Middle frontal gyrus (tissue), 1 donor: ENCODE measurements at regions not wholly inside any gene's neighbourhood (a gene's known extent, or its start where the extent isn't known, plus 50 kb on each side); places are given as distances from the start of the nearest gene placed in this dataset.
"Not testable (repeated sequence)": the region's sequence is repeated elsewhere in the genome, so short reads cannot be mapped to it uniquely, and the experiment has no call there.

ENCODE experiments used
- DNase-seq: peaks from one replicate; pipeline ENCODE4 v3.0.0-alpha.2; 2015; ENCODE audit warnings: low spot score; ENCODE audit errors: extremely low spot score

GRCh38 chr12:95358111-95359083, 115.6 kb upstream of the METAP2 start:
- no peak for DNase-seq

DNA sequence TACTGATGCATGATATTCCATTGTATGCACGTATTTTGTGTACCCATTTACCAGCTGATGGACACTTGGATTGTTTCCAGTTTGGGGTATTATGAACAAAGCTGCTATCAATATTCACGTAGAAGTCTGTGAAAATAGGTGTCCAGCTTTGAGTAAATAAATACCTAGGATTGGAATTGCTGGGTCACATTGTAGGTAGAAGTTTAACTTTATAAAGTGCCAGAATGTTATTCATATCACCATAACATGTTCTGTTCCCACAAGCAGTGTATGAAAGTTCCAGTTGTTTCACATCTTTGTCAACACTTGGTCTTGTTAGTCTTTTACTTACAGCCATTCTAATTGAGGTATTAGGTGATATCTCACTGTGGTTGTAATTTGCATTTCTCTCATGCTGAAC, 108.0 kb upstream of the METAP2 start:
- no peak for DNase-seq

DNA sequence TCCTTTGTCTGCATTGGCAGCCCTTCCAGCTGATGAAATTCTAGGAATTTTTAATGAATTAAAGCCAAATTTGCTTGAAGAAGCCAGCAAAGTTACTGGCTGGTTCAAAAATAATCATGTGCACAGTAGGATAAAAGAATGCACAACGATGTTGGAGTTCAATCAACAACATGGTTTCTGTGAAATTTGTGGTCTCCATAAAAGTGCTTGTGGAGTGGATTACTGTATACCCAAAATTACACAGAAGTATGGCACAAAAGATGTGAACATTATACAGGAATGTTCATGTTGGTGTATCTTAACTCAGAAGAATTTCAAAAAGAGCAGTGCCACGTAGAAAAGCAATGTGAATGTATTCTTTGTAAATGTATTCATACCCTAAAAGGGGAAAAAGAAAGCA, 105.0 kb upstream of the METAP2 start:
- DNase-seq, result no peak

DNA sequence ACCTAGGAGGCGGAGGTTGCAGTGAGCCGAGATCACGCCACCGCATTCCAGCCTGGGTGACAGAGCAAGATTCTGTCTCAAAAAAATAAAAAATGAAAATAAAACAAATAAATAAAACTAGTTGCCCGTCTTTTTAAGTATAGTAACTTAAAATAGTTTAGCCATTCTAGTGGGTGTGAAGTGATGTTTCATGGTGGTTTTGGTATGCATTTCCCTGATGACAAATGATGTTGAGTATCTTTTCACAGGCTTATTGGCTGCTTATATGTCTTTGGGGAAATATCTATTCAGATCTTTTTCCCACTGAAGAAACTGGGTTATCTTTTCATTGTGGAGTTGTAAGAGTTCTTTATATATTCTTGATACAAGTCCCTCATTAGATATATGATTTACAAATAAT, 102.4 kb upstream of the METAP2 start:
- DNase-seq, result no peak

DNA sequence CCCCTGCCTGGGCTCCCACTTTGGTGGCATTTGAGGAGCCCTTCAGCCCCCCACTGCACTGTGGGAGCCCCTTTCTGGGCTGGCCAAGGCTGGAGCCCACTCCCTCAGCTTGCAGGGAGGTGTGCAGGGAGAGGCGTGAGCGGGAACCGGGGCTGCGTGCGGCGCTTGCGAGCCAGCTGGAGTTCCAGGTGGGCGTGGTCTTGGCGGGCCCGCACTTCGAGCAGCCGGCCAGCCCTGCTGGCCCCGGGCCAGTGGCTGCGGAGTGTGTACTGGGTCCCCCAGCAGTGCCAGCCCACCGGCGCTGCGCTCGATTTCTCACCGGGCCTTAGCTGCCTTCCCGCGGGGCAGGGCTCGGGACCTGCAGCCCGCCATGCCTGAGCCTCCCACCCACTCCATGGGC, 94.5 kb upstream of the METAP2 start:
- DNase-seq, result not testable (repeated sequence)

DNA sequence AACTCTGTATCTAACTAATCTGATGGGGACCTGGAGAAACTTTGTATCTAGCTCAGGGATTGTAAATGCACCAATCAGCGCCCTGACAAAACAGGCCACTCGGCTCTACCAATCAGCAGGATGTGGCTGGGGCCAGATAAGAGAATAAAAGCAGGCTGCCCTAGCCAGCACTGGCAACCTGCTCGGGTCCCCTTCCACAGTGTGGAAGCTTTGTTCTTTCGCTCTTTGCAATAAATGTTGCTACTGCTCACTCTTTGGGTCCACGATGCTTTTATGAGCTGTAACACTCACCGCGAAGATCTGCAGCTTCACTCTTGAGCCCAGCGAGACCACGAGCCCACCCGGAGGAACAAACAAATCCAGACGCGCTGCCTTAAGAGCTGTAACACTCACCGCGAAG, 93.6 kb upstream of the METAP2 start:
- DNase-seq, result not testable (repeated sequence)

- no peak for DNase-seq
Observed at GRCh38 chr12:95380997-95381786, 92.8 kb upstream of the METAP2 start.

DNA sequence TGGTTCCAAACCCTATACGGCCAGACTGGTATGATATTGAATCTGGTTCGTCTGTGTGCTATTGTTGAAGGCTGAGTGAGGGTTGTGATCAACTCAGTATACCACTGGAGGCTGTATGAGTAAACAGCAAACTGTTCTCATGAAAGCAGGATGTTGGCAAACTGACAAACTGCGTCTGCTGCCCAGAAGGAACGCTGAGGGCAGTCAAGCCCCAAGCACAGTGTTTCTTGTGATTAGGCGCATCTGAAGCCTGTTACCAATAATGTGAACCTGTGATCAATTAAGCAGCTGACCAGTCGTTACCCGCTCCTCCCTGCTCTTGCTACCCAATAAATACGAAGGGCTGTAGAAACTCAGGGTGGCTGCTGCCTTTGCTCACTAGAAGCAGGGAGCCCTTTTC, 90.0 kb upstream of the METAP2 start:
- not testable (repeated sequence) for DNase-seq

DNA sequence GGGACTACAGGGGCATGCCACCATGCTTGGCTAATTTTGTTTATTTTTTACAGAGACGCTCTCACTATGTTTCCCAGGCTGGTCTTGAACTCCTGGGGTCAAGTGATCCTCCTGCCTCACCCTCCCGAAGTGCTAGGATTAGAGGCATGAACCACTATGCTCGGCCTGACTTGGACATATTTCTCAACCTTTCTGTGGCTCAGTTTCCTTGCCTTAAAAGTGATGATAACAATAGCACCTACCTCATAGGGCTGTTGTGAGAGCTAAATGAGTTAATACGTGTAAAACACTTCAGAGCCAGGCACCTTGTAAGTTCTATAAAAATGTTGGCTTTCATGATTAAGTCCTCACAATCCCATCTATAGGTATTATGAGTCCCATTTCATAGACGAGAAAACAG, 89.2 kb upstream of the METAP2 start:
- DNase-seq, result no peak

GRCh38 chr12:95385246-95386035, 88.5 kb upstream of the METAP2 start:
- DNase-seq, result peak; percentile 5

GRCh38 chr12:95386051-95386450, 87.9 kb upstream of the METAP2 start:
- no peak for DNase-seq

DNA sequence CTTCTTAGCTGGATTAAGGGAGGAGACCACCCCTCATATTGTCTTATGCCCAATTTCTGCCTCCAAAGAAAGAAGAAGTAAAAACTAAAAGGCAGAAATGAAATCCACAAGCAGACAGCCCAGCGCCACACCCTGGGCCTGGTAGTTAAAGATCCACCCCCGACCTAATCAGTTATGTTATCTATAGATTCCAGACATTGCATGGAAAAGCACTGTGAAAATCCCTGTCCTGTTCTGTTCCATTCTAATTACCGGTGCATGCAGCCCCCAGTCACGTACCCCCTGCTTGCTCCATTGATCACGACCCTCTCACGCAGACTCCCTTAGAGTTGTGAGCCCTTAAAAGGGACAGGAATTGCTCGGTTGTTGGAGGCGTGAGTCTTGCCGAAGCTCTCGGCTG, 85.7 kb upstream of the METAP2 start:
- DNase-seq, result not testable (repeated sequence)

DNA sequence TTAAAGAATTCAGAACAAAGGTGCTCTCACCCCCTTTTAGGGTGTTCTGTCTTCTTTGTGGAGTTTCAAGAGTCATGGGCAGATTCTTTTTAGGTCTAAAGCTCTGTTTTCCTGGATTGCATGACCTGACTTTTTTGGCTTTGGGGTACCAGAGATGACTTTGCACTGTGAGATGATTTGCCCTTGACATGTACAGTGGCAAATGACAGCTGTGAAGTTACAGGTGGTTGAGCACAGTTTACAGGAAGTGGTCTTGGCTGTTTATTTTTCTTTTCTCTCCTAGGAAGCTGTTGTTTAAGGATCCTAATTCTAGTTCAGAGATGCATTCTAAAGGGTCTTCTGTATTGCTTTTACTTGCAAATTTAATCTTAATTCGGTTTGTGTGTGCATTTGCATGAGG, 83.8 kb upstream of the METAP2 start:
- no peak for DNase-seq

GRCh38 chr12:95390932-95391331, 83.0 kb upstream of the METAP2 start:
- DNase-seq, result no peak

GRCh38 chr12:95393191-95393790, 80.7 kb upstream of the METAP2 start:
- DNase-seq, result no peak

GRCh38 chr12:95395696-95396095, 78.3 kb upstream of the METAP2 start:
- DNase-seq, result no peak

DNA sequence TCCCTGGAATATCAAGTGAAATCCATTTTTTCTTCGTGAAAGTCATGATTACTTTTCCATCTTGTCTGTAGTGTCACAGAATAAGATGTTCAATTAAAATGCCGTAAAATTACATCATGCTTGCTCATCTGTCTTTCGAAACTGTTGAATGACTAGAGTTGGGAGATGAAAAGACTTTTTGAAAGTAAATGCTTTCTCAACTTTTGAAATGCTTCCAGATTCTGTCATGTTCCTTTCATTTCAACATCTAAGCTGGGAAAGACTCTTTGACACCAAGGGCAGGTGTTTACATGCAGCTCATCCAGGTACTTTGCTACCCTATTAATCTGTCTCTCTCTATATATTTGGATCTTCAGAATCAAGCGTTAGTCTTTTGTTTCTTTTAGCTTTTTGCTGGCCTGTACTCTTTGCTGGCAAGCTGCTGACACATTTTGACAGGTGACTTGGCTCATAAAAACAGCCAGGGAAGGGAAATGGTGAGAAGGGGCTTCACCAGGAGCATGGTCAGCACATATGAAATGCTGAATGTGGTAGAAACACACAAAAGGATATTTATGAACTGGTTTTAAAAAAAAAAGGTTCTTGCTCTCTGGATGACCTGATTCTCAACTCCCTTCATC, 77.0 kb upstream of the METAP2 start:
- no peak for DNase-seq

GRCh38 chr12:95397571-95397970, 76.4 kb upstream of the METAP2 start:
- DNase-seq, result no peak

GRCh38 chr12:95402096-95402495, 71.9 kb upstream of the METAP2 start:
- no peak for DNase-seq

DNA sequence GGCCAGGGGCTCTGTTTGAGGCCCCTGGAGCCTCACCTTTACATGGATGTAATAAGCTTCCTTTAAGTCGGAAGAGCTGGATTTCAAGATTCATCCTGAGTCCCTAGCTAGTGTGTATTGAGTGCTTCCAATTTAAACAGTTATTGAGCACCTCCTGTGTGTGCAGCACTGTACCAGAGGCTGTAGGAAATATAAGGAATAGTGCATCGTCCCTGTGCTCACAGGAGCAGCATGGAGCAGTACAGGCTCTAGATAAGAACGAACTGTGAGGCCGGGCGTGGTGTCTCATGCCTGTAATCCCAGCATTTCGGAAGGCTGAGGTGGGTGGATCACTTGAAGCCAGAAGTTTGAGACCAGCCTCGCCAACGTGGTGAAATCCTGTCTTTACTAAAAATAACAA, 65.8 kb upstream of the METAP2 start:
- no peak for DNase-seq

GRCh38 chr12:95411057-95411456, 62.9 kb upstream of the METAP2 start:
- DNase-seq, result no peak
